Dermis microvascular lymphatic vessel endothelial cell (primary cell): ENCODE measurements at regions not wholly inside any gene's neighbourhood (a gene's known extent, or its start where the extent isn't known, plus 50 kb on each side); places are given as distances from the start of the nearest gene placed in this dataset.

Experiments
- DNase-seq, 2 donors: peaks; one replicate each; pipeline versions ENCODE4 v3.0.0 to v3.0.0-alpha.2; 2010; ENCODE audit warnings: low read depth in 2 of 2

DNA sequence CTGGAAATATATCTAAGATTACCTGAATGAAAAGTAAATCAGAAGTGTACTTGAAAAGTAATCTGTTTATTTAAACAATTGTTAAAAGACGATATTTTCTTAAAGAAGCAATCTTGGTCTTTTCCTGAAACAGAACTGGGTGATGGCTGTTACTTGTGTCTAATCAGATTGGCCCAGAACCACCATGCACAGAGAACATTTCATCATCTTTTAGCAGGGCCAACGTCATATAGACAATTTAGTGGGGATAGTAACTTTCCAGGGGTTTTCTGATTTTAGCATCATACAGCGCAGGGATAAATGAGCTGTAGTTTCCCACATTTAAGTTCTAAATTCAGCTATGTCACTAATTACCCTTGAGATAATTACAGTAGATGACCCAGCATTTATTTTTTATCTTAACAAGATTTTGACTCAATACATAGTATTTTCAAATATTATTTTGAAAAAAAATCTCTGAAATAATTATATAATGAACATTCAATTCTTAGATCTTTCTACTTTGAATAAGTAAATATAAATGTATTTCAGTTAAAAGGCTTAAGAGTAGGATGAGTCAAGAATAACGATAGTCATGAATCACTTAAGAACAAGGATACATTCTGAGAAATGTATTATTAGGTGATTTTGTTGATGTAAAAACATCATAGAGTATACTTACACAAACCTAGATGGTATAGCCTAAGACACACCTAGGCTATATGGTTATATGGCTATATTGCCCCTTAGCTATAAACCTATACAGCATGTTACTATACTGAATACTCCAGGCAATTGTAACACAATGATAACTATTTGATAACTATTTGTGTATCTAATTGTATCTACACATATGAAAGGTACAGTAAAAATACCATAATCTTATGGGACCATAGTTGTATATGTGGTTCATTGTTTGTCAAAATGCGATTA is 103.8 kb upstream of the MME start:
- DNase-seq = no peak

- DNase-seq = no peak
These were observed 106.3 kb upstream of the MME start for GRCh38 chr3:154973851-154974250.

DNA sequence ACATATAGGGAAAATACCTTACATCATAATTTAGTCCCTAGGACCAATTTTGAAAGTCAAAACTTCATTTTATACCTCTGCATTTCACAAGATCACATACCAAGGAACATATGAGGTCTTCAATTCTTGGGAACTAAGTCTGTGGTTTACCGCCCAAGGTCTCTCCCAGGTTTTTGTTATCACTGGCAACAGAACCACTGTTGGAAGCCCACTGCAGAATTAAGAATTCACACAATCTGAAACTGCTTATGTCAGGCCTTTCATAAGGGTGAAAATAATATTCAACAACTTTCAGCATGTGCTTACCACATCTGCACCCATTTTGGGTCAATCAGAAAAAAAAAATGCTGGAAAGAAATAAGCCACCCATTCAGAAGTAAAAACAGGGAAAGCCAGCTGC is 107.2 kb upstream of the MME start:
- DNase-seq = no peak

- DNase-seq = peak in 1 of 2 donors; percentile 2
These were observed 108.3 kb upstream of the MME start for GRCh38 chr3:154971771-154972326.

- DNase-seq = no peak
These were observed 108.8 kb upstream of the MME start for GRCh38 chr3:154971341-154971740.

- DNase-seq = no peak
These were observed 109.3 kb upstream of the MME start for GRCh38 chr3:154970797-154971196.

DNA sequence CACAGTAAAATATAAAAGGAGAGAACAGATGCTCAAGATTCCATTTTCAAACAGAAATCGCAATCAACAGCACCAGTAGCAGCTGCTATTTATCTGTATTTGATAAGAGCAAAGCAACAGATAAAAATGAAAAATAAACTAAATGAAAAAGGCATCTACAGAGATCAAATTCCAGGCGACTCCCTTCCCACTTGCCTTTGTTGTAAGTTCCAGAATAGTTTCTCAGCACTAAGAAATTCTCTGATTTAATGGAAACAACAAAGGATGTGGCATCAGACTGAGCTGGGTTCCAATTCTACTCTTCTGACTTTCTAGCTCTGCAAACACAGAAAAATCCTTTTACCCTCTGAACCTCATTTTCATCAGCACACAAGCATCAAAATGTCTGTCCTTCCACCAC is 110.8 kb upstream of the MME start:
- DNase-seq = no peak

DNA sequence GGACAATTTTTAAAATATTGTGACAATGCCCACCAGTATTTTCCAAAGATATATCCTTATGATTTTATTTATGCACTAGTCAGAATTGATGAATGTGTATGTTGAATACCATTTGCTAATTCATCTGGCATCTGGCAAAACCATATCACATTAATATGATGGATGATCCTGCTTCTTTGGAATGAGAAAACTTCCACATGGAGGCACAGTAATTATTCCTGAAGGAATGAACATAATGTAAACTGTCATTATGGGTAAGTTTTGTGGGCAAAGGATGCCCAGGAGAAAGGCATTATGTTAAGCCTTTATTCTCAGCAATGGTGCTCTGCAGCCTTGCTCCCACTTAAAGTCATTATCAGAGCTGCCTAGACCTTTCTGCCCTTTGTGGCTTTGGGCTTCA is 113.0 kb upstream of the MME start:
- DNase-seq = no peak

DNA sequence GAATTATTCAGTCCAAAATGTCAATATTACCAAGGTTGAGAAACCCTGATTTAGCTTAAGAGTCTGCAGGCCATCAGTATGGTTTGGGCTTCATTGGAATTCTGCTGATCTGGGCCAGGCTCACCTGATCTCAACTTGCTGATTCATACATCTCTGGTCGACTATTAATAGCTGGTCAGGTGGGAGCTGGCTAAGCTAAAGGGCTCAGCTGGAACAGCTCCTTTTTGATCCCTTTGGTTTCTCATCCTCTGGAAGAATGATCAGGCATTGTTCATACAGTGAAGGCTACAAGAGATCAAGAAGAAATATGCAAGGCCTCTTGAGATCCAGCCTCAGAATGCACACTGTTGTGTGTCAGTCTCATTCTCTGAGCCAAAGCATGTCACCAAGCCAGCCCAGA is 123.3 kb upstream of the MME start:
- DNase-seq = no peak

GRCh38 chr3:154955907-154956533 is 124.1 kb upstream of the MME start:
- peak in 1 of 2 donors; percentile 25 for DNase-seq

DNA sequence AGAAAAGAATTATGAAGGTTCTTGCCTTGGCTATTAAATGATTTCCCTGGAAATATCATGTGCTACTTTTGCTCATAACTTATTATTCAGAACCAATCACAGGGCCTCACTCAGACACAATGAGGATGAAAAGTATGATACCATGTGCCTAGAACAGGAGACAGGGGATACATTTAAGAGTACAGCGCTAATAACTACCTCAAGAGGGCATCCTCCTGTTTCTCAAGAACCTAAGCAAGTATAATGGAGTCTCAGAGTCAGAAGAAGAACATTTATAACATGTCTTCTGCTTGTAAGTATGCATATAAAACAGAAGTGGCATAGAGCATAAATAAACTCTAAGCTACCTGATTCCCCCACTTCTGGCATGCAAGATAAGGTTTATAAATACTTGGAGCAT is 125.4 kb upstream of the MME start:
- peak in 1 of 2 donors; percentile 36 for DNase-seq

GRCh38 chr3:154953538-154953937 is 126.6 kb upstream of the MME start:
- no peak for DNase-seq

- DNase-seq = no peak
These were observed 127.6 kb upstream of the MME start for GRCh38 chr3:154952553-154952952.

DNA sequence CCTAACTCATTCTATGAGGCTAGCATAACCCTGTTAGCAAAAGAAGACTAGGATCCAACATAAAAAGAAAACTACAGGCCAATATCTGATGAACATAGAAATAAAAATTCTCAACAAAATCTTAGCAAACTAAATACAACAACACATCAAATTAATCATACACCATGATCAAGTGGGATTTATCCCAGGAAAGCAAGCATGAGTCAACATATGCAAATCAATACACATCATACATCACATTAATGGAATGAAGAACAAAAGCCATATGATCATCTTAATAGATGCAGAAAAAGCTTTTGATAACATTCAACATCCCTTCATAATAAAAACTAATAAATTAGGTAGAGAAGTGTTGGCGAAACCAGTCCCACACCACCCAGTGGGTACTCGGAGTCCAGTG is 136.1 kb upstream of the MME start:
- DNase-seq = no peak

DNA sequence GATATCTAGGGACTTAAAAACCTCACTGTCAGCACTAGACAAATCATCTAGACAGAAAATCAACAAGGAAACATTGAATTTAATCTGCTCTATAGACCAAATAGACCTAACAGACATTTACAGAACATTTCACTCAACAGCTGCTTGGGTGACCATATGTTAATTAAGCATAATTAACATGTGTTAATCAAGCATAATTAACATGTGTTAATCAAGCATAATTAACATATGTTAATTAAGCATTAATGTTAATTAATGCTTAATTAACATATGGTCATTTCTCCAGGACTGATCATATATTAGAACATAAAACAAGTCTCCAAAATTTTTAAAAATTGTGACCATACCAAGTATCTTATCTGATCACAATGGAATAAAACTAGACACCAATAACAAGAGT is 137.3 kb upstream of the MME start:
- DNase-seq = no peak

- DNase-seq = peak in 1 of 2 donors; percentile 73
These were observed 143.9 kb upstream of the MME start for GRCh38 chr3:154936196-154936595.

DNA sequence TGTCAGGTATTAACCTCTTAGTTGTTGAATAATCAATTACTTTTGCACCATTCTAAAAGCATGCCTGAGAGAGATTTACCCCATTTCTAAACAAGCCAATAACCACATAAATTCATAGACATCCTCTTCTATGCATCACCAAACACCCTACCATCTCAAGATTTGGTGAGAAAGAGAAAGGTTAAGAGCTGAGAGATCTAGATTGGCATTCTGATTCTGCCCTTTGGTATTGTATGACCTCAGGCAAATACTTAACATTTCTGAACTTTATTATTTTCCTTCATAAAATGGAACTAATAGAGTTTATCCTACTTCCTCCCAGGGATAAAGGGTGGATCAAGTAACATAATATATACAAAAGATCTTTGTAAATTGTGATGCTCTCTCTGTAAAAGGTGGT is 146.5 kb upstream of the MME start:
- no peak for DNase-seq

GRCh38 chr3:154932633-154933032 is 147.5 kb upstream of the MME start:
- DNase-seq = no peak

GRCh38 chr3:154931484-154931883 is 148.6 kb upstream of the MME start:
- no peak for DNase-seq

DNA sequence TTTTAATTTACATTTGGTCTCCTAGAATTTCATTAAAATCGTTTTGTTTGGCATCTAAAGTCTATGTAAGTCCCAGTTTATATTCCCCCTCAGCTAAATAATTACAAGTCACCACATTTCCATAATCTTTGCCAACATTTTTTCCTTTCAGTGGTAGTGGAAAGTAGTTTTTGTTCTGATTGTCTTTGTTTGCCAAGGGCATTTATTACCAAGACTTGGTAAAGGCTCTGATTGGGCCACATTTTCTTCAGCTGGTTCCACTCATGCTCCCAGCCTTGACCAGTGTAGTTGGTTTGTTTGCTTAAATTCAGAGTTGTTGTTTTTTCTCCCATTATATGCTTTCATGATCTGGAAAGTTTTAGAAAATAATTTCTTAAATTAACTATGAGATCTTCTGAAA is 153.4 kb upstream of the MME start:
- DNase-seq = no peak

DNA sequence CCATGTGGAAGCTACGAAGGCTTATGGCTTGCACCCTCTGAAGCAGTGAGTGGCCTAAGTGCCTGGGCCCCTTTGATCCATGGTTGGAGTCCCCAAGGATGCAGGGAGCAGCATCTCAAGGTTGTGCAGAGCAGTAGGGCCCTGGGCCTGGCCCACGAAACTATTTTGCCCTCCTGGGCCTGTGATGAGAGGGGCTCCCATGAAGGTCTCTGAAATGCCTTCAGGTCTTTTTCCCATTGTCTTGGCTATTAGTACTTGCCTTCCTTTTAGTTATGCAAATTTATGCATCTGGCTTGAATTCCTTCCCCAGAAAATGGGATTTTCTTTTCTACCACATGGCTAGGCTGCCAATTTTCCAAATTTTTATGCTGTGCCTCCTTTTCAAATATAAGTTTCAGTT is 158.8 kb upstream of the MME start:
- DNase-seq = no peak

GRCh38 chr3:154919226-154919625 is 160.9 kb upstream of the MME start:
- no peak for DNase-seq

DNA sequence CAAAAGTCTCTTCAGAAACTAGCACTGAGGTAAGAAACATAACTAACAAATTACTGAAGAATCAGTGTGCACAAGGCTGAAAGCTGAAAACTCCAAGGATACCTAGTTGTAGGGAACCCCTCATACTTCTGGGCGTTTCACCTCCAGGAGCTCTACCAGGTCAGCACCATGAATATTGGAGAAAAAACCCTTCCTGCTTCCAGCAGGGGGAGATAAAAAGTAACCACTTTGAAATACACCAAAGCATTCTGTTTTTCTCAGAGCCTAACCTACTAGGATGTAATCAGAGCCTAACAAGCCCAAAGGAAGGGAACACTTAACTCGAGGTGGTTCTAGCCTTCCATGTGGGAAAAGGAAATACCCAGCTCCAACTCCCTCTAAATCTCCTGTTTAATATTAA is 175.8 kb upstream of the MME start:
- peak in 1 of 2 donors; percentile 13 for DNase-seq
